Loucy (cell line): ENCODE measurements at regions not wholly inside any gene's neighbourhood (a gene's known extent, or its start where the extent isn't known, plus 50 kb on each side); places are given as distances from the start of the nearest gene placed in this dataset.

Experiments used
- CTCF ChIP-seq: fragments of 200-600 bp; sonication (generic); conservative IDR thresholded peaks from 2 replicates; pipeline ENCODE4 v1.5.1; 2014; ENCODE audit warnings: mild to moderate bottlenecking, antibody characterized with exemption, low read length
- EZH2phosphoT487 ChIP-seq: fragments of 200-600 bp; IDR thresholded peaks from 2 replicates; pipeline ENCODE4 v1.6.1; 2018; ENCODE audit warnings: antibody characterized with exemption, mild to moderate bottlenecking, moderate library complexity, borderline replicate concordance

- no peak for TF ChIP-seq CTCF
- TF ChIP-seq EZH2phosphoT487: no peak
Measured at GRCh38 chr15:39285071-39285470, 295.8 kb upstream of the THBS1 start.
